GM21360 (cell line): ENCODE measurements at regions not wholly inside any gene's neighbourhood (a gene's known extent, or its start where the extent isn't known, plus 50 kb on each side); places are given as distances from the start of the nearest gene placed in this dataset.
A peak's percentile ranks its signal among the peaks of the same experiment; 100 is the strongest.
"Not testable (repeated sequence)": the region's sequence is repeated elsewhere in the genome, so short reads cannot be mapped to it uniquely, and the experiment has no call there.

ENCODE experiments used
- ATAC-seq: cut with Tn5 transposase; IDR thresholded peaks from one replicate; pipeline ENCODE4 v1.9.1; 2021; ENCODE audit warnings: mild to moderate bottlenecking, moderate library complexity; ENCODE audit not compliant: unreplicated experiment

- no peak for ATAC-seq
These were observed 179.7 kb downstream of the MREG start for GRCh38 chr2:215833531-215834162.

GRCh38 chr2:215832791-215833190 is 180.6 kb downstream of the MREG start:
- no peak for ATAC-seq

GRCh38 chr2:215831296-215831913 is 181.9 kb downstream of the MREG start:
- ATAC-seq: no peak

- ATAC-seq: no peak
These were observed 183.0 kb downstream of the MREG start for GRCh38 chr2:215830304-215830703.

- no peak for ATAC-seq
These were observed 184.1 kb downstream of the MREG start for GRCh38 chr2:215829261-215829660.

- peak; percentile 95 for ATAC-seq
These were observed 184.7 kb downstream of the MREG start for GRCh38 chr2:215828528-215829184.

GRCh38 chr2:215826838-215827441 is 186.4 kb downstream of the MREG start:
- no peak for ATAC-seq

GRCh38 chr2:215826376-215826775 is 187.0 kb downstream of the MREG start:
- ATAC-seq: no peak

- ATAC-seq: no peak
These were observed 187.6 kb downstream of the MREG start for GRCh38 chr2:215825707-215826106.

GRCh38 chr2:215821298-215821697 is 192.1 kb downstream of the MREG start:
- ATAC-seq: not testable (repeated sequence)

- not testable (repeated sequence) for ATAC-seq
These were observed 193.6 kb downstream of the MREG start for GRCh38 chr2:215819713-215820112.

- ATAC-seq: no peak
These were observed 196.3 kb downstream of the MREG start for GRCh38 chr2:215817046-215817445.

- no peak for ATAC-seq
These were observed 196.9 kb downstream of the MREG start for GRCh38 chr2:215816424-215816823.

- ATAC-seq: no peak
These were observed 197.4 kb downstream of the MREG start for GRCh38 chr2:215815960-215816359.

- no peak for ATAC-seq
These were observed 200.4 kb downstream of the MREG start for GRCh38 chr2:215812966-215813365.

- peak; percentile 94 for ATAC-seq
These were observed 201.7 kb downstream of the MREG start for GRCh38 chr2:215811409-215812345.

GRCh38 chr2:215811003-215811402 is 202.3 kb downstream of the MREG start:
- peak; percentile 33 for ATAC-seq

GRCh38 chr2:215808996-215809395 is 204.4 kb downstream of the MREG start:
- no peak for ATAC-seq

- no peak for ATAC-seq
These were observed 205.2 kb downstream of the MREG start for GRCh38 chr2:215808194-215808593.

- ATAC-seq: no peak
These were observed 207.9 kb downstream of the MREG start for GRCh38 chr2:215805493-215805892.

- no peak for ATAC-seq
These were observed 210.2 kb downstream of the MREG start for GRCh38 chr2:215803150-215803549.
